DOHH2 (cell line): ENCODE measurements at regions not wholly inside any gene's neighbourhood (a gene's known extent, or its start where the extent isn't known, plus 50 kb on each side); places are given as distances from the start of the nearest gene placed in this dataset.

Experiments
- H3F3A ChIP-seq: fragments of 200-600 bp; sonication (generic), shearing (Covaris generic); 2 replicates; pipeline ENCODE4 v1.6.0; 2016; ENCODE audit warnings: antibody characterized with exemption, mild to moderate bottlenecking; ENCODE audit not compliant: control insufficient read depth, insufficient read depth
- H3K27ac ChIP-seq: fragments of 200-600 bp; sonication (generic); 2 replicates; pipeline ENCODE4 v1.5.1; 2014; ENCODE audit warnings: low read depth, mild to moderate bottlenecking, low read length, moderate library complexity
- H3K27me3 ChIP-seq: fragments of 200-600 bp; sonication (generic); 2 replicates; pipeline ENCODE4 v1.6.1; 2014; ENCODE audit warnings: mild to moderate bottlenecking, low read length, mixed read lengths; ENCODE audit not compliant: control insufficient read depth
- H3K36me3 ChIP-seq: fragments of 200-600 bp; sonication (generic); 2 replicates; pipeline ENCODE4 v1.6.1; 2014; ENCODE audit warnings: mild to moderate bottlenecking, low read length, moderate library complexity, mixed read lengths; ENCODE audit not compliant: control insufficient read depth
- H3K4me1 ChIP-seq: fragments of 200-600 bp; sonication (generic); 2 replicates; pipeline ENCODE4 v1.6.1; 2014; ENCODE audit warnings: mild to moderate bottlenecking, low read length, mixed read lengths; ENCODE audit not compliant: control insufficient read depth
- H3K4me2 ChIP-seq: fragments of 200-600 bp; sonication (generic); 2 replicates; pipeline ENCODE4 v1.6.0; 2014; ENCODE audit warnings: mild to moderate bottlenecking, low read length, moderate library complexity
- H3K4me3 ChIP-seq: fragments of 200-600 bp; sonication (generic); 2 replicates; pipeline ENCODE4 v1.5.1; 2014; ENCODE audit warnings: mild to moderate bottlenecking, low read length, mixed read lengths
- H3K79me2 ChIP-seq: fragments of 200-600 bp; sonication (generic); 2 replicates; pipeline ENCODE4 v1.6.1; 2014; ENCODE audit warnings: mild to moderate bottlenecking, low read length, mixed read lengths; ENCODE audit not compliant: control insufficient read depth
- H3K9me2 ChIP-seq: fragments of 200-600 bp; sonication (generic); replicated peaks from 2 replicates; pipeline ENCODE4 v1.6.1; 2014; ENCODE audit warnings: mild to moderate bottlenecking, low read length, mixed read lengths; ENCODE audit not compliant: control insufficient read depth
- H3K9me3 ChIP-seq: fragments of 200-600 bp; sonication (generic); 2 replicates; pipeline ENCODE4 v1.6.1; 2014; ENCODE audit warnings: antibody characterized with exemption, low read length, mixed read lengths; ENCODE audit not compliant: control insufficient read depth, insufficient read depth
- H4K20me1 ChIP-seq: fragments of 200-600 bp; sonication (generic); 2 replicates; pipeline ENCODE4 v1.6.0; 2014; ENCODE audit warnings: low read depth, mild to moderate bottlenecking, antibody characterized with exemption, low read length, moderate library complexity; ENCODE audit not compliant: control insufficient read depth, insufficient read depth
- EZH2phosphoT487 ChIP-seq: fragments of 200-600 bp; sonication (generic); IDR thresholded peaks from 2 replicates; pipeline ENCODE4 v1.6.1; 2017; ENCODE audit warnings: borderline replicate concordance, mild to moderate bottlenecking, antibody characterized with exemption, low read length, moderate library complexity, mixed read lengths
- TF ChIP-seq, protein P1 (sequence below): fragments of 200-600 bp; sonication (generic); IDR thresholded peaks from one replicate; pipeline ENCODE4 v1.5.1; 2014; ENCODE audit warnings: antibody characterized with exemption, mild to moderate bottlenecking, low read depth, low read length; ENCODE audit not compliant: poor library complexity, severe bottlenecking

DNA sequence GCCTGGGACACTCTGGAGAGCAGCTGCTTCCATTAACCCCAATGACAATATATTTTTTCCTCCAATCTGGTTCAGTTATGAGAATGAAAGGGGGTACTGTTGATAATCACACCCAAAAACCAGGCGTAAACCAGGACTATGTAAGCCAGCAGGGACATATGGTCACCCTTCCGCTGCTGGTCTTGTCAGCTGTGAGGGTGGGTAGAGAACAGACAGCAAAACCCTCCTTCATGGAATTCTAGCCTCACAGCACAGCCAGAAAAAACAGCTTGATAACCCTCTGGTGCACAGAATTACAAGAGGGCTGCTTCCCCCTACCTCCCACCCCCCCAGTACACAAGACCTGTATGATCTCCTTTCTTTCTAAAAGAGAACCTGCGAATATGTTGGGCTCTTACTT is 368.8 kb upstream of the ZMIZ1 start:
- no peak overlapping the region for H3K4me2 ChIP-seq

DNA sequence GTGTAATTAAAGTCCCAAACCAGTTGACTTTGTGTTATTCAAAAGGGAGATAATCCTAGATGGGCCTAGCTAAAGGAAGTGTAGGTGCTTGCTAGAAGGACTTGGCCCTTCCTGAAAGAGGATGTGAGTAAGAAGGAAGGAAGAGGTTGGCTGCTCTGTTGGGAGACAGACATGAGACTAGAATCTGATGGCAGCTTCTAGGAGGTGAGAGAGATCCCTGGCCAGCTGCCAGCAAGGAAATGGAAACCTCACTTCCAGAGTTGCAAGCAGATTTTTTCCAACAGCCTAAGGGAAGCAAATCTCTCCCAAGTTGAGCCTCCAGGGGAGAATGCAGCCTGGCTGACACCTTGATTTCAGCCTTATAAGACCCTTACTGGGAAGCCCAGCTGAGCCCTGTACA is 368.4 kb upstream of the ZMIZ1 start:
- no peak overlapping the region for H3K4me2 ChIP-seq
- no peak for TF ChIP-seq EZH2phosphoT487
- TF ChIP-seq, protein P1, sequence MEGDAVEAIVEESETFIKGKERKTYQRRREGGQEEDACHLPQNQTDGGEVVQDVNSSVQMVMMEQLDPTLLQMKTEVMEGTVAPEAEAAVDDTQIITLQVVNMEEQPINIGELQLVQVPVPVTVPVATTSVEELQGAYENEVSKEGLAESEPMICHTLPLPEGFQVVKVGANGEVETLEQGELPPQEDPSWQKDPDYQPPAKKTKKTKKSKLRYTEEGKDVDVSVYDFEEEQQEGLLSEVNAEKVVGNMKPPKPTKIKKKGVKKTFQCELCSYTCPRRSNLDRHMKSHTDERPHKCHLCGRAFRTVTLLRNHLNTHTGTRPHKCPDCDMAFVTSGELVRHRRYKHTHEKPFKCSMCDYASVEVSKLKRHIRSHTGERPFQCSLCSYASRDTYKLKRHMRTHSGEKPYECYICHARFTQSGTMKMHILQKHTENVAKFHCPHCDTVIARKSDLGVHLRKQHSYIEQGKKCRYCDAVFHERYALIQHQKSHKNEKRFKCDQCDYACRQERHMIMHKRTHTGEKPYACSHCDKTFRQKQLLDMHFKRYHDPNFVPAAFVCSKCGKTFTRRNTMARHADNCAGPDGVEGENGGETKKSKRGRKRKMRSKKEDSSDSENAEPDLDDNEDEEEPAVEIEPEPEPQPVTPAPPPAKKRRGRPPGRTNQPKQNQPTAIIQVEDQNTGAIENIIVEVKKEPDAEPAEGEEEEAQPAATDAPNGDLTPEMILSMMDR, result no peak
- H3K9me2 ChIP-seq, result no peaks in the 10 kb centered on the region
- no peaks in the 10 kb centered on the region for H3K9me3 ChIP-seq
- no peaks in the 10 kb centered on the region for H4K20me1 ChIP-seq
- peaks cover 20% of the 10 kb centered on the region; the same call in 1 of the 2 replicates for H3K27me3 ChIP-seq
- no peaks in the 10 kb centered on the region for H3K79me2 ChIP-seq
- H3K36me3 ChIP-seq, result no peaks in the 10 kb centered on the region
- no peaks in the 10 kb centered on the region for H3K4me1 ChIP-seq
- no peak overlapping the region for H3K4me3 ChIP-seq
- H3F3A ChIP-seq, result no peaks in the 10 kb centered on the region
- H3K27ac ChIP-seq, result no peak overlapping the region

More for the DNA sequence above, 368.8 kb upstream of the ZMIZ1 start:
- H3K4me1 ChIP-seq, result no peaks in the 10 kb centered on the region
- H3K27ac ChIP-seq, result no peak overlapping the region
- peaks cover 20% of the 10 kb centered on the region; the same call in 1 of the 2 replicates for H3K27me3 ChIP-seq
- H3K36me3 ChIP-seq, result no peaks in the 10 kb centered on the region
- no peaks in the 10 kb centered on the region for H4K20me1 ChIP-seq
- H3F3A ChIP-seq, result no peaks in the 10 kb centered on the region
- no peaks in the 10 kb centered on the region for H3K79me2 ChIP-seq
- H3K9me3 ChIP-seq, result no peaks in the 10 kb centered on the region
- H3K9me2 ChIP-seq, result no peaks in the 10 kb centered on the region
- TF ChIP-seq EZH2phosphoT487, result no peak
- TF ChIP-seq, protein P1, result no peak
- H3K4me3 ChIP-seq, result no peak overlapping the region

DNA sequence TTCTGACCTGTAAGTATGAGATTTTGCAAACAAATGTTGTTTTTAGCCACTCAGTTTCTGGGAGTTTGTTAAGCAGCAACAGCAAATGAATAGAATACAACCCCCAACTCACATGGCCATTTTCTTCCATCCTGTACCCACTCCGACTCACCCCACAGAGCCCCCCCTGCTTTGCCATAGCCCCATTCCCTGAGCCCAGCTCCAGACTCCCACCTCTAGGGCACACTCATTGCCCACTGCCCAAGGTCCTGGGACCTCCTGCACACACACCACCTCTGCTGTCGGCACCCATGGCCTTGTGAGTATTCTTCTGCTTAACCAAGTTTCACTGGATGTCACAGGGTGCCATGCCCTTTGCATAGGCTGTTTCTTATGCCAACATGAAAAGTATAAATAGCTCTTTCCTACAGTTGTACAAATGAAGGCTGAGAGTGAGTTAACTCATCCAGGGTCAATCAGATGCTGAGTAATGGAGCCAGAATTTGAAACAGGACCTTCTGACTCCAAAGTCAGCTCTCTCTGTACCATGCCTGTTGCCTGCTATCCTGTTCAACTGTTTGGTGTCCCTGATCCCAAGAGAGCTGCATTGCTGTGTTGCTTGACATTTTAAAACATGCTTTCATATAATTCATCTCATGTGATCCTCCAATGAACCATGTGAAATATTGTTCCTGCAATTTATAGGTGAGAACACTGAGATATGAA is 367.8 kb upstream of the ZMIZ1 start:
- H3K4me1 ChIP-seq, result no peaks in the 10 kb centered on the region
- H3K79me2 ChIP-seq, result no peaks in the 10 kb centered on the region
- no peaks in the 10 kb centered on the region for H3F3A ChIP-seq
- no peak overlapping the region for H3K4me3 ChIP-seq
- H3K27ac ChIP-seq, result no peak overlapping the region
- TF ChIP-seq EZH2phosphoT487, result no peak
- TF ChIP-seq, protein P1, result no peak
- peaks cover 20% of the 10 kb centered on the region; the same call in 1 of the 2 replicates for H3K27me3 ChIP-seq
- no peaks in the 10 kb centered on the region for H3K36me3 ChIP-seq
- no peaks in the 10 kb centered on the region for H3K9me2 ChIP-seq
- H3K4me2 ChIP-seq, result no peak overlapping the region
- H3K9me3 ChIP-seq, result no peaks in the 10 kb centered on the region
- no peaks in the 10 kb centered on the region for H4K20me1 ChIP-seq
